SK-N-SH (cell line): ENCODE measurements at regions not wholly inside any gene's neighbourhood (a gene's known extent, or its start where the extent isn't known, plus 50 kb on each side); places are given as distances from the start of the nearest gene placed in this dataset.

ENCODE experiments used
- CTCF ChIP-seq: fragments of 200-600 bp; sonication (generic); IDR thresholded peaks from 2 replicates; pipeline ENCODE4 v1.6.1; 2017; ENCODE audit warnings: antibody characterized with exemption, mild to moderate bottlenecking, moderate library complexity
- EP300 ChIP-seq, 2 experiments: IDR thresholded peaks; 2 replicates each; pipeline versions ENCODE4 v1.4.0 to v1.6.1; 2012; ENCODE audit warnings: borderline replicate concordance in 1 of 2, low read depth in 1 of 2, low read length in 1 of 2
- FOXJ3 ChIP-seq: sonication (generic); formaldehyde crosslinking; IDR thresholded peaks from 2 replicates; pipeline ENCODE4 v1.5.1; 2020; ENCODE audit warnings: mild to moderate bottlenecking, missing genetic modification reagents
- JUND ChIP-seq: IDR thresholded peaks from 2 replicates; pipeline ENCODE4 v1.4.0; 2012
- MAX ChIP-seq: IDR thresholded peaks from 2 replicates; pipeline ENCODE4 v1.4.0; 2012; ENCODE audit warnings: low read depth
- MXI1 ChIP-seq: IDR thresholded peaks from 2 replicates; pipeline ENCODE4 v1.6.1; 2012; ENCODE audit warnings: mild to moderate bottlenecking, low read depth, low read length, improper control_type of control experiment
- NFIC ChIP-seq: IDR thresholded peaks from 2 replicates; pipeline ENCODE4 v1.4.0; 2012; ENCODE audit warnings: borderline replicate concordance
- RXRA ChIP-seq: IDR thresholded peaks from 2 replicates; pipeline ENCODE4 v1.4.0; 2012; ENCODE audit warnings: low read depth, mild to moderate bottlenecking, borderline replicate concordance
- SMC3 ChIP-seq: IDR thresholded peaks from 2 replicates; pipeline ENCODE4 v1.6.1; 2012; ENCODE audit warnings: low read depth, low read length, improper control_type of control experiment
- TAF1 ChIP-seq: IDR thresholded peaks from 2 replicates; pipeline ENCODE4 v1.6.1; 2012; ENCODE audit warnings: low read depth, mild to moderate bottlenecking, low read length, moderate library complexity, borderline replicate concordance
- YY1 ChIP-seq: IDR thresholded peaks from 2 replicates; pipeline ENCODE4 v1.4.0; 2012; ENCODE audit warnings: low read depth, mild to moderate bottlenecking

GRCh38 chr6:63478734-63479133 is 93.5 kb upstream of the LOC128125822 start:
- TF ChIP-seq CTCF: no peak
- no peak for TF ChIP-seq MAX
- no peak for TF ChIP-seq EP300 (IDR thresholded peaks at IDR 0.05; ENCODE audit: borderline replicate concordance in 1 of 2, low read depth in 1 of 2, low read length in 1 of 2)
- TF ChIP-seq MXI1: no peak
- TF ChIP-seq SMC3: no peak
- TF ChIP-seq JUND: no peak
- no peak for TF ChIP-seq TAF1
- no peak for TF ChIP-seq RXRA
- no peak for TF ChIP-seq YY1
- no peak for TF ChIP-seq NFIC
- TF ChIP-seq FOXJ3 (CRISPR knock-in tag): no peak
